ENCODE measurements at regions not wholly inside any gene's neighbourhood (a gene's known extent, or its start where the extent isn't known, plus 50 kb on each side); places are given as distances from the start of the nearest gene placed in this dataset.

- Histone ChIP-seq H3K4me1 (ENCODE audit: control insufficient read depth, insufficient read depth, low read length) (no peaks in the 10 kb centered on the region), H3K9me3 (ENCODE audit: control insufficient read depth, insufficient read depth, low read depth, low read length) (no peaks in the 10 kb centered on the region), H3K36me3 (ENCODE audit: control insufficient read depth in 2 of 2, insufficient read depth in 1 of 2, low read length in 2 of 2) (no peaks in the 10 kb centered on the region), H3K4me3 (ENCODE audit: low read depth, low read length) (no peak overlapping the region), H3K27ac (ENCODE audit: extremely low read depth, low read depth, low read length) (no peak overlapping the region)
- CTCF ChIA-PET: interaction anchor here (0.6 kb wide), 1 partner anchor 21 kb away, joined by 3 read pairs; no protein-coding TSS in a partner anchor
- POLR2A ChIA-PET: no interaction called here
- no peak for TF ChIP-seq ZFP69B (tag by site-specific recombination; IDR thresholded peaks at IDR 0.05)
- no peak for TF ChIP-seq KLF7 (tag by site-specific recombination; IDR thresholded peaks at IDR 0.05; ENCODE audit: borderline replicate concordance)
- TF ChIP-seq ZNF830 (tag by site-specific recombination; IDR thresholded peaks at IDR 0.05; ENCODE audit: low read depth): no peak
- TF ChIP-seq SETDB1 (IDR thresholded peaks at IDR 0.05; ENCODE audit: insufficient read length, low read length): no peak
- TF ChIP-seq ZNF837 (tag by site-specific recombination; IDR thresholded peaks at IDR 0.05): no peak
- no peak for TF ChIP-seq ZNF26 (tag by site-specific recombination; IDR thresholded peaks at IDR 0.05)
- no peak for TF ChIP-seq ZNF544 (tag by site-specific recombination; IDR thresholded peaks at IDR 0.05)
- TF ChIP-seq OVOL3 (tag by site-specific recombination; IDR thresholded peaks at IDR 0.05): no peak
- no peak for TF ChIP-seq ZNF530 (tag by site-specific recombination; IDR thresholded peaks at IDR 0.05; ENCODE audit: low read depth)
- TF ChIP-seq ZNF140 (tag by site-specific recombination; IDR thresholded peaks at IDR 0.05): no peak
- TF ChIP-seq ZNF202 (tag by site-specific recombination; IDR thresholded peaks at IDR 0.05; ENCODE audit: borderline replicate concordance): no peak
- no peak for TF ChIP-seq ZNF792 (tag by site-specific recombination; IDR thresholded peaks at IDR 0.05)
- no peak for TF ChIP-seq ZNF843 (tag by site-specific recombination; IDR thresholded peaks at IDR 0.05)
- TF ChIP-seq ZNF626 (tag by site-specific recombination; IDR thresholded peaks at IDR 0.05): no peak
- TF ChIP-seq ZNF214 (tag by site-specific recombination; IDR thresholded peaks at IDR 0.05; ENCODE audit: borderline replicate concordance): no peak
Measured at GRCh38 chr7:81560708-81561107, 209.1 kb downstream of the HGF start.

- POLR2A ChIA-PET: no interaction called here
- Histone ChIP-seq H3K36me3 (ENCODE audit: control insufficient read depth in 2 of 2, insufficient read depth in 1 of 2, low read length in 2 of 2) (no peaks in the 10 kb centered on the region), H3K4me3 (ENCODE audit: low read depth, low read length) (no peak overlapping the region), H3K4me1 (ENCODE audit: control insufficient read depth, insufficient read depth, low read length) (no peaks in the 10 kb centered on the region), H3K27ac (ENCODE audit: extremely low read depth, low read depth, low read length) (no peak overlapping the region), H3K9me3 (ENCODE audit: control insufficient read depth, insufficient read depth, low read depth, low read length) (no peaks in the 10 kb centered on the region)
- CTCF ChIA-PET: no interaction called here
- TF ChIP-seq HOXA7 (CRISPR knock-in tag; IDR thresholded peaks at IDR 0.05; ENCODE audit: borderline replicate concordance) (no peak), ZNF48 (tag by site-specific recombination; IDR thresholded peaks at IDR 0.05) (no peak), MEIS1 (CRISPR knock-in tag; IDR thresholded peaks at IDR 0.05; ENCODE audit: borderline replicate concordance) (no peak), KLF1 (tag by site-specific recombination; IDR thresholded peaks at IDR 0.05) (no peak), WT1 (tag by site-specific recombination; IDR thresholded peaks at IDR 0.05) (no peak), ZNF580 (tag by site-specific recombination; IDR thresholded peaks at IDR 0.05) (no peak), ZNF398 (tag by site-specific recombination; IDR thresholded peaks at IDR 0.05) (no peak), ZNF404 (tag by site-specific recombination; IDR thresholded peaks at IDR 0.05) (no peak), KLF16 (tag by site-specific recombination; IDR thresholded peaks at IDR 0.05) (no peak), ZBTB1 (tag by site-specific recombination; IDR thresholded peaks at IDR 0.05) (no peak), SALL2 (tag by site-specific recombination; IDR thresholded peaks at IDR 0.05; ENCODE audit: borderline replicate concordance) (no peak), PATZ1 (tag by site-specific recombination; IDR thresholded peaks at IDR 0.05) (no peak), ZNF155 (tag by site-specific recombination; IDR thresholded peaks at IDR 0.05) (no peak), HIC1 (tag by site-specific recombination; IDR thresholded peaks at IDR 0.05) (no peak), ZXDB (tag by site-specific recombination; IDR thresholded peaks at IDR 0.05) (no peak)
Measured at GRCh38 chr7:81549484-81550016, 220.3 kb downstream of the HGF start.
